ENCODE measurements at regions not wholly inside any gene's neighbourhood (a gene's known extent, or its start where the extent isn't known, plus 50 kb on each side); places are given as distances from the start of the nearest gene placed in this dataset.

DNA sequence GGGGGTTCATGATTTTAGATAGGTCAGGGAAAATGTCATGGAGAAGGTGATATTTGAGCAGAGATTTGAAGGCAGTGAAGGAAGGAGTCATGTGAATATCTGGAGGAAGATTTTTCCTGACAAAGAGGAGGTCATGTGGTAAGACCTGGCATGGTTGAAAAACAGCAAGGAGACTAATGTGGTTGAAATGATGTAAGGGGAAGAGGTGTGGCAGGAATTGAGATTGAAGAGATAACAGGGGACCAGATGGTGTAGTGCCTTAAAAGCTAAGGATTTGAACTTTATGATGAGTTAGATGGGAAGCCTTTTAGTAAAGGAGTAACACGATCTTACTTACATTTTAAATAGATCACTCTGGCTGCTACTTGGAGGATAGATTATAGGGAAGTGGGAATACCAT, 210.9 kb downstream of the RTL9 start:
- no peak overlapping the region for H3K27ac ChIP-seq (ENCODE audit: insufficient read depth, low read depth, low read length)
- H3K9me3 ChIP-seq (replicated peaks; ENCODE audit: control insufficient read depth, insufficient read depth, low read length), result no peaks in the 10 kb centered on the region
- no peak overlapping the region for H3K9ac ChIP-seq (replicated peaks; ENCODE audit: extremely low read depth, insufficient read depth, low read length)
- no peak overlapping the region for H3K4me3 ChIP-seq (replicated peaks in 1 of 3; ENCODE audit: insufficient read depth in 1 of 3, low read depth in 1 of 3, low read length in 3 of 3)
- no TSS peak for BruUV-seq (replicated peaks)
- no peak overlapping the region for H2AFZ ChIP-seq (ENCODE audit: low read depth, low read length)
- no peaks in the 10 kb centered on the region for H3K79me2 ChIP-seq (ENCODE audit: control insufficient read depth, insufficient read depth, low read length)
- no peak for TF ChIP-seq FOS (IDR thresholded peaks at IDR 0.05; ENCODE audit: borderline replicate concordance, insufficient read depth, low read length)
- no peak for TF ChIP-seq POLR2A (IDR thresholded peaks at IDR 0.05; ENCODE audit: low read depth, low read length)
- intact Hi-C loops (cut with micrococcal nuclease), result no loop called here
- H3K36me3 ChIP-seq (ENCODE audit: control insufficient read depth in 2 of 2, extremely low read depth in 1 of 2, insufficient read depth in 2 of 2, low read length in 2 of 2), result no peaks in the 10 kb centered on the region
- DNase-seq (ENCODE audit: low read depth, low spot score), result no peak
- dilution Hi-C loops (cut with MboI; ENCODE audit: extremely low pct_ligation_motif_present, low sequenced_read_pairs), result no loop called here
- no peak overlapping the region for H3K4me2 ChIP-seq (ENCODE audit: insufficient read depth, low read length)
- ChIA-PET POLR2A (no interaction called here), CTCF (no interaction called here)
- no peaks in the 10 kb centered on the region for H3K27me3 ChIP-seq (ENCODE audit: control insufficient read depth in 2 of 2, insufficient read depth in 2 of 2, low read length in 2 of 2)
- H4K20me1 ChIP-seq (replicated peaks; ENCODE audit: control insufficient read depth, extremely low read depth, insufficient read depth, low read length), result no peaks in the 10 kb centered on the region
- no peaks in the 10 kb centered on the region for H3K4me1 ChIP-seq (ENCODE audit: control insufficient read depth, extremely low read depth, insufficient read depth, low read length)
- FAIRE-seq, result no peak
- no peaks in the 10 kb centered on the region for H3K9me1 ChIP-seq (replicated peaks; ENCODE audit: control insufficient read depth, extremely low read depth, insufficient read depth, low read length)

DNA sequence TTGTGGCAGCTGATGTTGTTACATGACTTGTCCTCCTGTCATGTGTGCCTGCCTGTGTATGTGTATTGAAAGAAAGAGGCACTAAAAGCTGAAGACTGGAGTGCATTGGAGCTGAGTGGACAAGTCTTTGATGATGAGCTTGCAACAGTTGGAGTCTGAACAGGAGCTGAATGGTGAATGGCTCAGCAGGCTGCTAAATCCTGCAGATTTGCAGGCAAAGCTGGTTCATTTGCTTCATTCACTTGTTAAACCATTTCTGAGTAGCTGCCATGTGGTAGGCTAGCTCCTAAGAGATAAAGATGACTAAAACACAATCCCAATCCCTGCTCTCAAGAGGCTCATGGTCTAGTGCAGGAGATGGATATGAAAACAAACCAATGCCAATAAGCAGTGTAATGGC, 217.3 kb downstream of the CHRDL1 start:
- FAIRE-seq (no peak), DNase-seq (ENCODE audit: low read depth, low spot score) (no peak)
- H3K4me1 ChIP-seq (ENCODE audit: control insufficient read depth, extremely low read depth, insufficient read depth, low read length), result no peaks in the 10 kb centered on the region
- dilution Hi-C loops (cut with MboI; ENCODE audit: extremely low pct_ligation_motif_present, low sequenced_read_pairs), result no loop called here
- no peak for TF ChIP-seq GATA2 (IDR thresholded peaks at IDR 0.05; ENCODE audit: insufficient read depth, insufficient read length, low read depth, low read length)
- TF ChIP-seq EZH2 (IDR thresholded peaks at IDR 0.05; ENCODE audit: borderline replicate concordance, low read depth, low read length, severe bottlenecking), result no peak
- TF ChIP-seq CTCF (IDR thresholded peaks at IDR 0.05; ENCODE audit: extremely low read depth in 1 of 2, insufficient read depth in 1 of 2, low read depth in 1 of 2, low read length in 2 of 2), result no peak
- no peak for TF ChIP-seq FOS (IDR thresholded peaks at IDR 0.05; ENCODE audit: borderline replicate concordance, insufficient read depth, low read length)
- no peak for TF ChIP-seq JUN (IDR thresholded peaks at IDR 0.05; ENCODE audit: borderline replicate concordance, insufficient read depth, insufficient read length, low read depth)
- no peak for TF ChIP-seq POLR2A (IDR thresholded peaks at IDR 0.05; ENCODE audit: low read depth, low read length)
- TF ChIP-seq MYC (IDR thresholded peaks at IDR 0.05; ENCODE audit: low read depth, low read length), result no peak
- no peak for TF ChIP-seq POLR2AphosphoS5 (IDR thresholded peaks at IDR 0.05; ENCODE audit: insufficient read depth, low read depth, low read length)
- intact Hi-C loops (cut with micrococcal nuclease), result no loop called here
- H3K27ac ChIP-seq (ENCODE audit: insufficient read depth, low read depth, low read length), result no peak overlapping the region
- H3K4me3 ChIP-seq (replicated peaks in 1 of 3; ENCODE audit: insufficient read depth in 1 of 3, low read depth in 1 of 3, low read length in 3 of 3), result no peak overlapping the region
- no peak overlapping the region for H3K4me2 ChIP-seq (ENCODE audit: insufficient read depth, low read length)
- no peaks in the 10 kb centered on the region for H4K20me1 ChIP-seq (replicated peaks; ENCODE audit: control insufficient read depth, extremely low read depth, insufficient read depth, low read length)
- H3K9ac ChIP-seq (replicated peaks; ENCODE audit: extremely low read depth, insufficient read depth, low read length), result no peak overlapping the region
- no peak overlapping the region for H2AFZ ChIP-seq (ENCODE audit: low read depth, low read length)
- H3K27me3 ChIP-seq (ENCODE audit: control insufficient read depth in 2 of 2, insufficient read depth in 2 of 2, low read length in 2 of 2), result no peaks in the 10 kb centered on the region
- CTCF ChIA-PET, result no interaction called here
- POLR2A ChIA-PET, result no interaction called here
- no peaks in the 10 kb centered on the region for H3K9me3 ChIP-seq (replicated peaks; ENCODE audit: control insufficient read depth, insufficient read depth, low read length)
- BruUV-seq (replicated peaks), result no TSS peak
- no peaks in the 10 kb centered on the region for H3K79me2 ChIP-seq (ENCODE audit: control insufficient read depth, insufficient read depth, low read length)
- no peaks in the 10 kb centered on the region for H3K36me3 ChIP-seq (ENCODE audit: control insufficient read depth in 2 of 2, extremely low read depth in 1 of 2, insufficient read depth in 2 of 2, low read length in 2 of 2)
- H3K9me1 ChIP-seq (replicated peaks; ENCODE audit: control insufficient read depth, extremely low read depth, insufficient read depth, low read length), result no peaks in the 10 kb centered on the region
